ENCODE measurements at regions not wholly inside any gene's neighbourhood (a gene's known extent, or its start where the extent isn't known, plus 50 kb on each side); places are given as distances from the start of the nearest gene placed in this dataset.

- Histone ChIP-seq H3K9me3 (no peaks in the 10 kb centered on the region), H3K4me1 (no peaks in the 10 kb centered on the region), H3K4me3 (no peak overlapping the region), H3K36me3 (no peaks in the 10 kb centered on the region), H3K27me3 (peaks cover 0 to 12% of the 10 kb centered on the region in 2 donors), H3K27ac (no peak overlapping the region)
- no peak for DNase-seq
- TF ChIP-seq CTCF (IDR thresholded peaks at IDR 0.05) = no peak
- intact Hi-C loops (cut with DNase I; ENCODE audit: low total_unique reads) = no loop called here
These were observed 197.8 kb downstream of the SALL1 start for GRCh38 chr16:50953290-50953689.

- DNase-seq = no peak
- no peak overlapping the region for H3K4me3 ChIP-seq
- no peak for TF ChIP-seq CTCF (IDR thresholded peaks at IDR 0.05)
- no peaks in the 10 kb centered on the region for H3K4me1 ChIP-seq
- H3K36me3 ChIP-seq = no peaks in the 10 kb centered on the region
- H3K9me3 ChIP-seq = no peaks in the 10 kb centered on the region
- intact Hi-C loops (cut with DNase I; ENCODE audit: low total_unique reads) = no loop called here
- H3K27ac ChIP-seq = no peak overlapping the region
- peaks cover 0 to 12% of the 10 kb centered on the region in 2 donors for H3K27me3 ChIP-seq
These were observed 200.1 kb downstream of the SALL1 start for GRCh38 chr16:50950955-50951354.

GRCh38 chr16:50948268-50948930, 202.7 kb downstream of the SALL1 start:
- no peak overlapping the region for H3K27ac ChIP-seq
- intact Hi-C loops (cut with DNase I; ENCODE audit: low total_unique reads) = no loop called here
- no peak overlapping the region for H3K4me3 ChIP-seq
- no peak for DNase-seq
- H3K9me3 ChIP-seq = no peaks in the 10 kb centered on the region
- no peaks in the 10 kb centered on the region for H3K36me3 ChIP-seq
- no peak for TF ChIP-seq CTCF (IDR thresholded peaks at IDR 0.05)
- peaks cover 0 to 12% of the 10 kb centered on the region in 2 donors for H3K27me3 ChIP-seq
- H3K4me1 ChIP-seq = no peaks in the 10 kb centered on the region

GRCh38 chr16:50947826-50948225, 203.2 kb downstream of the SALL1 start:
- no peak overlapping the region for H3K4me3 ChIP-seq
- intact Hi-C loops (cut with DNase I; ENCODE audit: low total_unique reads) = no loop called here
- no peak for TF ChIP-seq CTCF (IDR thresholded peaks at IDR 0.05)
- no peaks in the 10 kb centered on the region for H3K36me3 ChIP-seq
- H3K9me3 ChIP-seq = no peaks in the 10 kb centered on the region
- no peaks in the 10 kb centered on the region for H3K4me1 ChIP-seq
- no peak for DNase-seq
- H3K27ac ChIP-seq = no peak overlapping the region
- peaks cover 0 to 11% of the 10 kb centered on the region in 2 donors for H3K27me3 ChIP-seq

- no peaks in the 10 kb centered on the region for H3K9me3 ChIP-seq
- no peaks in the 10 kb centered on the region for H3K4me1 ChIP-seq
- no peak overlapping the region for H3K27ac ChIP-seq
- intact Hi-C loops (cut with DNase I; ENCODE audit: low total_unique reads) = no loop called here
- no peaks in the 10 kb centered on the region for H3K36me3 ChIP-seq
- DNase-seq = no peak
- TF ChIP-seq CTCF (IDR thresholded peaks at IDR 0.05) = no peak
- no peak overlapping the region for H3K4me3 ChIP-seq
- H3K27me3 ChIP-seq = peaks cover 0 to 9% of the 10 kb centered on the region in 2 donors
These were observed 204.5 kb downstream of the SALL1 start for GRCh38 chr16:50946606-50947005.

GRCh38 chr16:50946098-50946497, 204.2 kb downstream of the CYLD start:
- no peak for DNase-seq
- no peak for TF ChIP-seq CTCF (IDR thresholded peaks at IDR 0.05)
- Histone ChIP-seq H3K36me3 (no peaks in the 10 kb centered on the region), H3K4me1 (no peaks in the 10 kb centered on the region), H3K27ac (no peak overlapping the region), H3K27me3 (peaks cover 0 to 9% of the 10 kb centered on the region in 2 donors), H3K9me3 (no peaks in the 10 kb centered on the region), H3K4me3 (no peak overlapping the region)
- intact Hi-C loops (cut with DNase I; ENCODE audit: low total_unique reads) = no loop called here
